Kidney (tissue), 13 donors: ENCODE measurements at regions not wholly inside any gene's neighbourhood (a gene's known extent, or its start where the extent isn't known, plus 50 kb on each side); places are given as distances from the start of the nearest gene placed in this dataset.

Experiments used
- DNase-seq, 5 donors: peaks; one replicate each; pipeline ENCODE4 v3.0.0-alpha.2; 2013 to 2020
- FAIRE-seq: peaks from 2 replicates; lab custom pipeline; 2012; peaks lifted over from hg19 to GRCh38; lab: Jason Lieb, UNC
- H3K27ac ChIP-seq, 2 donors: one replicate each; pipeline ENCODE4 v1.7.0; 2013; ENCODE audit warnings: low read depth in 2 of 2, low read length in 2 of 2, inconsistent platforms in 1 of 2
- H3K27me3 ChIP-seq: one replicate; pipeline ENCODE4 v1.7.1; 2013; ENCODE audit warnings: low read length, inconsistent platforms; ENCODE audit not compliant: control insufficient read depth, insufficient read depth
- H3K36me3 ChIP-seq, 3 donors: one replicate each; pipeline versions ENCODE4 v1.7.0 to v1.7.1; 2013; ENCODE audit warnings: low read length in 3 of 3, control low read depth in 1 of 3, inconsistent platforms in 1 of 3; ENCODE audit not compliant: insufficient read depth in 3 of 3, control insufficient read depth in 2 of 3
- H3K4me1 ChIP-seq, 3 donors: one replicate each; pipeline versions ENCODE4 v1.7.0 to v1.7.1; 2013; ENCODE audit warnings: low read length in 3 of 3, inconsistent platforms in 1 of 3, low read depth in 1 of 3; ENCODE audit not compliant: control insufficient read depth in 2 of 3, insufficient read depth in 2 of 3
- H3K4me3 ChIP-seq, 3 donors: one replicate each; pipeline versions ENCODE4 v1.7.0 to v1.8.1; 2013; ENCODE audit warnings: low read length in 3 of 3, control low read depth in 1 of 3, inconsistent platforms in 1 of 3
- H3K9ac ChIP-seq, 3 donors: one replicate each; pipeline versions ENCODE4 v1.7.0 to v1.7.1; 2013; ENCODE audit warnings: low read length in 3 of 3, control low read depth in 1 of 3, inconsistent platforms in 1 of 3
- H3K9me3 ChIP-seq, 3 donors: one replicate each; pipeline versions ENCODE4 v1.7.0 to v1.7.1; 2013; ENCODE audit warnings: low read length in 3 of 3, control low read depth in 1 of 3, inconsistent platforms in 1 of 3; ENCODE audit not compliant: control insufficient read depth in 2 of 3, insufficient read depth in 1 of 3
- intact Hi-C: fragments of 100-400 bp; cut with DNase I; formaldehyde crosslinking; loops from one replicate; pipeline ENCODE4 v1.11.1; 2022
- TF ChIP-seq, protein P1 (sequence below): IDR thresholded peaks from 3 replicates; pipeline ENCODE4 v1.5.1; 2012; ENCODE audit warnings: mild to moderate bottlenecking, moderate library complexity, borderline replicate concordance; ENCODE audit not compliant: insufficient read depth; ENCODE audit errors: extremely low read depth
- donor health status: control.
- donor health status: control.
- donor health status: control.
- donor health status: control.
- donor health status: control.
- donor health status: DM: yes; HTN: yes; CAD: no.
- donor health status: Normal renal cell carcinoma (clear cell type).

DNA sequence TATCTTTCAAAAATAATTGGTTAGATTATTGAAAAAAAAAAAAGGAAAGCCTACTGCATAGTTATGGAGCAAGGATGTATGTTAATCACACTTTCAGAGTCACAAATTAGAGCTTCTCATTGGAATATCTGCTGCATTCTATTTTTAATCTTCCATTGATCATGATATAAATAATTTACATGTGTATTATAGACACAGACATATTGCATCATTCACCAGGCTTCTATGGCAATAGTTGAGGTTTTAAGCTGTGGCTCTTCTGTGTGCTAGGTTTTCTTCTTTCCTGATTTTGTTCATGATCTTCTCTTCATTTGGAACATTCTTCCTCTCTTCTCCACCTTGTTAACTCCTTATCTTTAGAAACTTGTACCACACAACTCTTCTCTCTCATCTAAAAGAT lies 123.2 kb upstream of the HMCN1 start:
- no peaks in the 10 kb centered on the region for H3K9me3 ChIP-seq
- H3K4me3 ChIP-seq = no peak overlapping the region
- H3K36me3 ChIP-seq = no peaks in the 10 kb centered on the region
- intact Hi-C loops = no loop called here
- no peak for FAIRE-seq
- TF ChIP-seq, protein P1, sequence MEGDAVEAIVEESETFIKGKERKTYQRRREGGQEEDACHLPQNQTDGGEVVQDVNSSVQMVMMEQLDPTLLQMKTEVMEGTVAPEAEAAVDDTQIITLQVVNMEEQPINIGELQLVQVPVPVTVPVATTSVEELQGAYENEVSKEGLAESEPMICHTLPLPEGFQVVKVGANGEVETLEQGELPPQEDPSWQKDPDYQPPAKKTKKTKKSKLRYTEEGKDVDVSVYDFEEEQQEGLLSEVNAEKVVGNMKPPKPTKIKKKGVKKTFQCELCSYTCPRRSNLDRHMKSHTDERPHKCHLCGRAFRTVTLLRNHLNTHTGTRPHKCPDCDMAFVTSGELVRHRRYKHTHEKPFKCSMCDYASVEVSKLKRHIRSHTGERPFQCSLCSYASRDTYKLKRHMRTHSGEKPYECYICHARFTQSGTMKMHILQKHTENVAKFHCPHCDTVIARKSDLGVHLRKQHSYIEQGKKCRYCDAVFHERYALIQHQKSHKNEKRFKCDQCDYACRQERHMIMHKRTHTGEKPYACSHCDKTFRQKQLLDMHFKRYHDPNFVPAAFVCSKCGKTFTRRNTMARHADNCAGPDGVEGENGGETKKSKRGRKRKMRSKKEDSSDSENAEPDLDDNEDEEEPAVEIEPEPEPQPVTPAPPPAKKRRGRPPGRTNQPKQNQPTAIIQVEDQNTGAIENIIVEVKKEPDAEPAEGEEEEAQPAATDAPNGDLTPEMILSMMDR = no peak
- DNase-seq = no peak
- H3K9ac ChIP-seq = no peak overlapping the region
- H3K4me1 ChIP-seq = no peaks in the 10 kb centered on the region
- no peak overlapping the region for H3K27ac ChIP-seq
- H3K27me3 ChIP-seq = no peaks in the 10 kb centered on the region

DNA sequence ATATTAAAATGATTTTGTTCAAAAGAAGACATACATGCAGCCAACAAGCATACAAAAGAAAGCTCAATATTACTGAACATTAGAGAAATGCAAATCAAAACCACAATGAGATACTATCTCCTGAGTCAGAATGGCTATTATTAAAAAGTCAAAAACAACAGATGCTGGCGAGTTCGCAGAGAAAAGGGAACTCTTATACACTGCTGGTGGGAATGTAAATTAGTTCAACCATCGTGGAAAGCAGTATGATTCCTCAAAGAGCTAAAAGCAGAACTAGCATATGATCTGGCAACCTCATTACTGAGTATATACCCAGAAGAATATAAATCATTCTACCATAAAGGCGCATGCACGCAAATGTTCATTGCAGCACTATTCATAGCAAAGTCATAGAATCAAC lies 126.0 kb upstream of the HMCN1 start:
- H3K4me3 ChIP-seq = no peak overlapping the region
- H3K9ac ChIP-seq = no peak overlapping the region
- no peak for FAIRE-seq
- no peaks in the 10 kb centered on the region for H3K27me3 ChIP-seq
- no peaks in the 10 kb centered on the region for H3K4me1 ChIP-seq
- H3K36me3 ChIP-seq = no peaks in the 10 kb centered on the region
- intact Hi-C loops = no loop called here
- H3K27ac ChIP-seq = no peak overlapping the region
- TF ChIP-seq, protein P1 = no peak
- H3K9me3 ChIP-seq = no peaks in the 10 kb centered on the region
- no peak for DNase-seq

DNA sequence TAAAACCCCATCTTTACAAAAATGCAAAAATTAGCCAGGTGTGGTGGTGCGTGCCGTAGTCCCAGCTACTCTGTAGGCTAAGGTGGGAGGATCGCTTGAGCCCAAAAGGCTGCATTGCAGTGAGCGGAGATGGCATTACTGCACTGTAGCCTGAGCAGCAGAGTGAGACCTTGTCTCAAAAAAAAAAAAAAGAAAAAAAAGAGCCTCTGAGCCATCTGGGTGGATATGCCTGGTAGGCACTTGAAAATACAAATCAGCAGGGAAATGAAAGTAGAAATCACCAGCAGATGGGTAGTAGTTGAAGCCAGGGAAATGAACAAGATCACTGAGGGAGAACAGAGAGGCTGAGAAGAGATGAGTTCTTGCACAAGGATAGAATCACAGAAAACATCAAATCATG lies 131.0 kb upstream of the HMCN1 start:
- no peak overlapping the region for H3K9ac ChIP-seq
- H3K9me3 ChIP-seq = no peaks in the 10 kb centered on the region
- H3K27me3 ChIP-seq = no peaks in the 10 kb centered on the region
- no peaks in the 10 kb centered on the region for H3K4me1 ChIP-seq
- DNase-seq (no peak), FAIRE-seq (no peak)
- no peak overlapping the region for H3K27ac ChIP-seq
- intact Hi-C loops = no loop called here
- no peaks in the 10 kb centered on the region for H3K36me3 ChIP-seq
- no peak overlapping the region for H3K4me3 ChIP-seq
- TF ChIP-seq, protein P1 = no peak

DNA sequence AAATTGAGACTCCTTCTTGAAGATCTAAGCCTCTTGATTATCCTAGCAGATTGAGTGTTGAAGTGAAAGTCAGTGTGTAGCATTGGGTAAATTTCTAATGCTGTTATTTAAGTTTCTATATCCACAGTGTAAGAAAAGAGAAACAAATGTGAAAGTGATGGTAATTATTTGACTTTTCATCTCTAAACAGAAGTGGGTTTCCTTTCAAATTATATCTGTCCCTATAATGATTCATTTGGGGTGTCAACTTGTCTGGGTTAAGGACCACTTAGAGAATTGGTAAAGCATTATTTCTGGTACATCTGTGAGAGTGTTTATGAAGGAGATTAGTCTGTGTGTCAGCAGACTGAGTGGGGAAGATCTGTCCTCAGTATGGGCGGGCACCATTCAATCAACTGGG lies 133.0 kb upstream of the HMCN1 start:
- Histone ChIP-seq H3K4me1 (no peaks in the 10 kb centered on the region), H3K9ac (no peak overlapping the region), H3K4me3 (no peak overlapping the region), H3K27ac (no peak overlapping the region), H3K36me3 (no peaks in the 10 kb centered on the region), H3K9me3 (no peaks in the 10 kb centered on the region), H3K27me3 (no peaks in the 10 kb centered on the region)
- DNase-seq = no peak
- intact Hi-C loops = no loop called here
- FAIRE-seq = no peak
- TF ChIP-seq, protein P1 = no peak
